Prostate gland (tissue), 2 donors: ENCODE measurements at regions not wholly inside any gene's neighbourhood (a gene's known extent, or its start where the extent isn't known, plus 50 kb on each side); places are given as distances from the start of the nearest gene placed in this dataset.

Experiments
- DNase-seq: peaks from one replicate; pipeline ENCODE4 v3.0.0-alpha.2; 2019; ENCODE audit warnings: low spot score
- H3K27ac ChIP-seq, 2 donors: fragments of 200-600 bp; sonication (generic); 2 replicates each; pipeline ENCODE4 v1.5.1; 2017 to 2019
- H3K27me3 ChIP-seq: fragments of 200-600 bp; sonication (generic); replicated peaks from 2 replicates; pipeline ENCODE4 v1.5.1; 2019; ENCODE audit not compliant: insufficient read depth
- H3K36me3 ChIP-seq, 2 donors: fragments of 200-600 bp; sonication (generic); 1 replicate in 1 of 2; 2 replicates in 1 of 2; pipeline versions ENCODE4 v1.5.1 to v1.8.1; 2017 to 2019
- H3K4me1 ChIP-seq: fragments of 200-600 bp; sonication (generic); replicated peaks from 2 replicates; pipeline ENCODE4 v1.5.1; 2019
- H3K4me3 ChIP-seq, 2 donors: fragments of 200-600 bp; sonication (generic); 2 replicates each; pipeline ENCODE4 v1.5.1; 2017 to 2019
- H3K9me3 ChIP-seq: fragments of 200-600 bp; sonication (generic); 2 replicates; pipeline ENCODE4 v1.5.1; 2017
- POLR2A ChIP-seq: fragments of 450-650 bp; IDR thresholded peaks from one replicate; pipeline ENCODE4 v1.6.1; 2016; ENCODE audit warnings: antibody characterized with exemption, mild to moderate bottlenecking
- POLR2AphosphoS5 ChIP-seq: sonication (generic); formaldehyde crosslinking; IDR thresholded peaks from one replicate; pipeline ENCODE4 v1.6.1; 2017; ENCODE audit warnings: antibody characterized with exemption
- WGBS: methylation state at CpG from one replicate; pipeline ENCODE4 v1.1.5; 2018; 5-methylcytosine and 5-hydroxymethylcytosine counted together
- intact Hi-C: fragments of 100-400 bp; cut with DNase I; formaldehyde crosslinking; loops from one replicate; pipeline ENCODE4 v1.14.2; 2022
- TF ChIP-seq, protein P1 (sequence below), 4 experiments: fragments of 200-600 bp in 2 of 4; fragments of 450-650 bp in 2 of 4; sonication (generic) in 2 of 4; IDR thresholded peaks; 1 replicate in 3 of 4; 2 replicates in 1 of 4; pipeline ENCODE4 v1.5.1; 2016 to 2019; ENCODE audit warnings: antibody characterized with exemption in 4 of 4, mild to moderate bottlenecking in 2 of 4, moderate library complexity in 2 of 4

- no peaks in the 10 kb centered on the region for H3K4me1 ChIP-seq
- no peaks in the 10 kb centered on the region for H3K36me3 ChIP-seq
- no peak for DNase-seq
- H3K27ac ChIP-seq = no peak overlapping the region
- no peaks in the 10 kb centered on the region for H3K27me3 ChIP-seq
- TF ChIP-seq POLR2A = no peak
- TF ChIP-seq, protein P1, sequence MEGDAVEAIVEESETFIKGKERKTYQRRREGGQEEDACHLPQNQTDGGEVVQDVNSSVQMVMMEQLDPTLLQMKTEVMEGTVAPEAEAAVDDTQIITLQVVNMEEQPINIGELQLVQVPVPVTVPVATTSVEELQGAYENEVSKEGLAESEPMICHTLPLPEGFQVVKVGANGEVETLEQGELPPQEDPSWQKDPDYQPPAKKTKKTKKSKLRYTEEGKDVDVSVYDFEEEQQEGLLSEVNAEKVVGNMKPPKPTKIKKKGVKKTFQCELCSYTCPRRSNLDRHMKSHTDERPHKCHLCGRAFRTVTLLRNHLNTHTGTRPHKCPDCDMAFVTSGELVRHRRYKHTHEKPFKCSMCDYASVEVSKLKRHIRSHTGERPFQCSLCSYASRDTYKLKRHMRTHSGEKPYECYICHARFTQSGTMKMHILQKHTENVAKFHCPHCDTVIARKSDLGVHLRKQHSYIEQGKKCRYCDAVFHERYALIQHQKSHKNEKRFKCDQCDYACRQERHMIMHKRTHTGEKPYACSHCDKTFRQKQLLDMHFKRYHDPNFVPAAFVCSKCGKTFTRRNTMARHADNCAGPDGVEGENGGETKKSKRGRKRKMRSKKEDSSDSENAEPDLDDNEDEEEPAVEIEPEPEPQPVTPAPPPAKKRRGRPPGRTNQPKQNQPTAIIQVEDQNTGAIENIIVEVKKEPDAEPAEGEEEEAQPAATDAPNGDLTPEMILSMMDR (IDR thresholded peaks at IDR 0.05) = no peak
- TF ChIP-seq POLR2AphosphoS5 = no peak
- H3K9me3 ChIP-seq = no peaks in the 10 kb centered on the region
- H3K4me3 ChIP-seq = no peak overlapping the region
- intact Hi-C loops = no loop called here
Observed at GRCh38 chr5:121158451-121158850, 693.2 kb upstream of the FTMT start.

DNA sequence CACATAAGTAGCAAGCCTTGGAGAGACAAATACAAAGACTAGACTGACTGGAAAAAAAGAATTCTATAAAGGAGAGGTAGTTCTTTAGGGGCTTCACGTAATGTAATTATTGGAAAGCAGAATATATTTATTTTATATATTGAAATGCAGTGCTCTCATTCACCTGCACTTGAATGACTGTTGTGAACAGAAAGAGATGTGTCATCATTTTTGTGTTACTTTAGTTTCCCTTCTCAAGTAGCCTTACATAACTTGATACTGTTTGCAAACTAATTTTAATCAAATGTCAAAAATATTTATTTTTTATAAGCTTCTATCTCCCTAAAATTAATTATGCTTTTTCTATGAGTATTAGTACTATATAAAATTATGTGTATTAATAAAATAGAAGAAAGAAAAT is 691.1 kb upstream of the FTMT start:
- no peak for DNase-seq
- Histone ChIP-seq H3K36me3 (no peaks in the 10 kb centered on the region), H3K27me3 (no peaks in the 10 kb centered on the region), H3K4me1 (no peaks in the 10 kb centered on the region), H3K27ac (no peak overlapping the region), H3K9me3 (no peaks in the 10 kb centered on the region), H3K4me3 (no peak overlapping the region)
- WGBS = 85% methylated on average over 1 of the region's 1 CpG
- intact Hi-C loops = no loop called here
- TF ChIP-seq, protein P1 (IDR thresholded peaks at IDR 0.05) = no peak
- TF ChIP-seq POLR2A = no peak
- TF ChIP-seq POLR2AphosphoS5 = no peak

DNA sequence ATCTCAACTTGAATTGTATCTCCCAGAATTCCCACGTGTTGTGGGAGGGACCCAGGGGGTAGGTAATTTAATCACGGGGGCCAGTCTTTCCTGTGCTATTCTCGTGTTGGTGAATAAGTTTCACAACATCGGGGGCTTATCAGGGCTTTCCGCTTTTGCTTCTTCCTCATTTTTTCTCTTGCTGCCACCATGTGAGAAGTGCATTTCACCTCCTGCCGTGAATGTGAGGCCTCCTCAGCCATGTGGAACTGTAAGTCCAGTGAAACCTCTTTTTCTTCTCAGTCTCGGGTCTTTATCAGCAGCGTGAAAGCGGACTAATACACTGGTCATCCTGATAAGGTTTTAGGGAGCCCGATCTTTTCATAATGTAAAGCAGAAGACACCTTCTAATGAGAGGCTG is 687.0 kb upstream of the FTMT start:
- Histone ChIP-seq H3K4me1 (no peaks in the 10 kb centered on the region), H3K4me3 (no peak overlapping the region), H3K27ac (no peak overlapping the region), H3K36me3 (no peaks in the 10 kb centered on the region), H3K27me3 (no peaks in the 10 kb centered on the region), H3K9me3 (no peaks in the 10 kb centered on the region)
- TF ChIP-seq POLR2A (no peak), POLR2AphosphoS5 (no peak)
- TF ChIP-seq, protein P1 (IDR thresholded peaks at IDR 0.05) = no peak
- intact Hi-C loops = no loop called here
- no peak for DNase-seq
- WGBS = 73% methylated on average over 10 of the region's 10 CpGs

GRCh38 chr5:121171361-121171760 is 680.3 kb upstream of the FTMT start:
- H3K36me3 ChIP-seq = no peaks in the 10 kb centered on the region
- H3K27me3 ChIP-seq = no peaks in the 10 kb centered on the region
- TF ChIP-seq, protein P1 (IDR thresholded peaks at IDR 0.05) = no peak
- TF ChIP-seq POLR2A (no peak), POLR2AphosphoS5 (no peak)
- intact Hi-C loops = no loop called here
- H3K4me3 ChIP-seq = no peak overlapping the region
- no peak for DNase-seq
- H3K9me3 ChIP-seq = no peaks in the 10 kb centered on the region
- H3K27ac ChIP-seq = no peak overlapping the region
- H3K4me1 ChIP-seq = no peaks in the 10 kb centered on the region

DNA sequence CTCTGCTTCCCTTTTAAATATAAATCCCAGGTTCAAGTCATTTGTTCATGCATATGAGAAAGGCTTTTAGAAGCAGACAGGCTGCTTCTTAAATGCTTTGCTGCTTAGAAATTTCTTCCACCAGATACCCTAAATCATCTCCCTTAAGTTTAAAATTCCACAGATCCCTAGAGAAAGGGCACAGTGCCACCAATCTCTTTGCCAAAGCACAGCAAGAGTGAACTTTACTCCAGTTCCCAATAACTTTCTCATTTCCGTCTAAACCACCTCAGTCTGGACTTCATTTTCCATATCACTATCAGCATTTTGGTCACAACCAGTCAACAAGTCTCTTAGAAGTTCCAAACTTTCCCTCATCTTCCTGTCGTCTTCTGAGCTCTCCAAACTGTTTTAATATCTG is 679.8 kb upstream of the FTMT start:
- no peaks in the 10 kb centered on the region for H3K27me3 ChIP-seq
- no peaks in the 10 kb centered on the region for H3K4me1 ChIP-seq
- H3K9me3 ChIP-seq = no peaks in the 10 kb centered on the region
- H3K36me3 ChIP-seq = no peaks in the 10 kb centered on the region
- intact Hi-C loops = no loop called here
- 53% methylated on average over 2 of the region's 2 CpGs for WGBS
- TF ChIP-seq POLR2AphosphoS5 = no peak
- TF ChIP-seq POLR2A = no peak
- TF ChIP-seq, protein P1 (IDR thresholded peaks at IDR 0.05) = no peak
- H3K27ac ChIP-seq = no peak overlapping the region
- H3K4me3 ChIP-seq = no peak overlapping the region
- DNase-seq = no peak
